ENCODE measurements at regions not wholly inside any gene's neighbourhood (a gene's known extent, or its start where the extent isn't known, plus 50 kb on each side); places are given as distances from the start of the nearest gene placed in this dataset.

DNA sequence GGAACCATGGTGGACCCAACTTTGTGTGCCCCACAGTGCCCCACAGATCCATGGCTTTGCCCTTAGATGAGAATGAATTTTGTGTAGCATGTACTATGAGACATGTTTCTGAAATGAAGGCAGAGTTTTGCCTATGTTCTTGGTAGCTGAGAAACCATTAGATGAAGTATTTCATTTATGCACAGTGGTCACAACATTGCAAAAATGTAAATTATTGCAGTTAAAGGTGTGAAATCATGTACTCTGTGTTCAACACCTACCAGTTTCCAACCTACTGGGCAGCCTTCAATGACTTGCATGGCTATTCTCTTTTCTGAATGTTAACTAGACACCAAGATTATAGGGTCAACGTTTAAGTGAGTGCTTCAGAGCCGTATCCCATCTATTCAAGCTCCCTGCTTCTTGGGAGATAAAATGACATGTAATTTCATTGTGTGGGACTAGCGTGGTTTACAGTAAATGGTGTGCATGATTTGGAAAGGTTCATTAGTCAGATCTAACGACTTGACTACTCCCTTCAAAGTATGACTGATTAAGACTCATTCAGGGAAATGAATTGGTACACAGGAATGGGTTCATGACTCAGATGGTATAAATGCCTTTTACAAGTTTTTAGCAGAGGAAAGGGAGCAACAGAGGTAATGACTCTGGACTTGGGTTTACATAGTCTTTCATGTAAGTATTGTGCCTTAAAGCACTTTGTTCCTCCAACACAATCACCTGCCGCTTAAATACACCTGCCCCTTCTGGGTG lies 106.1 kb upstream of the AKIRIN2 start:
- TF ChIP-seq POLR2AphosphoS5 (IDR thresholded peaks at IDR 0.05) (no peak), POLR2A (IDR thresholded peaks at IDR 0.05) (no peak)
- TF ChIP-seq, protein P1, sequence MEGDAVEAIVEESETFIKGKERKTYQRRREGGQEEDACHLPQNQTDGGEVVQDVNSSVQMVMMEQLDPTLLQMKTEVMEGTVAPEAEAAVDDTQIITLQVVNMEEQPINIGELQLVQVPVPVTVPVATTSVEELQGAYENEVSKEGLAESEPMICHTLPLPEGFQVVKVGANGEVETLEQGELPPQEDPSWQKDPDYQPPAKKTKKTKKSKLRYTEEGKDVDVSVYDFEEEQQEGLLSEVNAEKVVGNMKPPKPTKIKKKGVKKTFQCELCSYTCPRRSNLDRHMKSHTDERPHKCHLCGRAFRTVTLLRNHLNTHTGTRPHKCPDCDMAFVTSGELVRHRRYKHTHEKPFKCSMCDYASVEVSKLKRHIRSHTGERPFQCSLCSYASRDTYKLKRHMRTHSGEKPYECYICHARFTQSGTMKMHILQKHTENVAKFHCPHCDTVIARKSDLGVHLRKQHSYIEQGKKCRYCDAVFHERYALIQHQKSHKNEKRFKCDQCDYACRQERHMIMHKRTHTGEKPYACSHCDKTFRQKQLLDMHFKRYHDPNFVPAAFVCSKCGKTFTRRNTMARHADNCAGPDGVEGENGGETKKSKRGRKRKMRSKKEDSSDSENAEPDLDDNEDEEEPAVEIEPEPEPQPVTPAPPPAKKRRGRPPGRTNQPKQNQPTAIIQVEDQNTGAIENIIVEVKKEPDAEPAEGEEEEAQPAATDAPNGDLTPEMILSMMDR (IDR thresholded peaks at IDR 0.05 in 8 of 11, conservative IDR thresholded peaks at IDR 0.05 in 3 of 11), result no peak
